C4-2B (cell line): ENCODE measurements at regions not wholly inside any gene's neighbourhood (a gene's known extent, or its start where the extent isn't known, plus 50 kb on each side); places are given as distances from the start of the nearest gene placed in this dataset.

Experiments used
- H3K27ac ChIP-seq: fragments of 450-650 bp; 2 replicates; pipeline ENCODE4 v1.5.1; 2017
- ZFX ChIP-seq: fragments of 450-650 bp; IDR thresholded peaks from 2 replicates; pipeline ENCODE4 v1.6.1; 2017
- TF ChIP-seq, protein P1 (sequence below): fragments of 450-650 bp; conservative IDR thresholded peaks from 2 replicates; pipeline ENCODE4 v1.5.1; 2017; ENCODE audit warnings: mild to moderate bottlenecking

DNA sequence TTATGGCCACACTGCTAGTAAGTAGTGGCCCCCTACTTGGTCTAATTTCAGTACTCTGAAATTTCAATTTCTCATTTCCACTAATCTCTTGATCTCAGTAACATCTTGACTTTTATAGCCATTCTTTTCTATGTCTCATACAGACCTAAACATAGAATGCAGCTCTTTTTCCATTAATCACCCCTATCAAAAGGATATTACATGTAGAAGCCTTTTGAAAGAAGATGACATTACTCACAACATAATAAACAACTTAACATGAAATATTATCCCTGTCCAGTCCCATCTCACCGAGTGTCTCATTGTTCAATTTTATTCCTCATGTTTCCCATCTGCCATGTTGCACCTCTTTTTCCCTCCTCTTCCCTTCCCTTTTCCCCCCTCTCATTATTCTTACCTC, 81.1 kb upstream of the KLHL13 start:
- TF ChIP-seq, protein P1, sequence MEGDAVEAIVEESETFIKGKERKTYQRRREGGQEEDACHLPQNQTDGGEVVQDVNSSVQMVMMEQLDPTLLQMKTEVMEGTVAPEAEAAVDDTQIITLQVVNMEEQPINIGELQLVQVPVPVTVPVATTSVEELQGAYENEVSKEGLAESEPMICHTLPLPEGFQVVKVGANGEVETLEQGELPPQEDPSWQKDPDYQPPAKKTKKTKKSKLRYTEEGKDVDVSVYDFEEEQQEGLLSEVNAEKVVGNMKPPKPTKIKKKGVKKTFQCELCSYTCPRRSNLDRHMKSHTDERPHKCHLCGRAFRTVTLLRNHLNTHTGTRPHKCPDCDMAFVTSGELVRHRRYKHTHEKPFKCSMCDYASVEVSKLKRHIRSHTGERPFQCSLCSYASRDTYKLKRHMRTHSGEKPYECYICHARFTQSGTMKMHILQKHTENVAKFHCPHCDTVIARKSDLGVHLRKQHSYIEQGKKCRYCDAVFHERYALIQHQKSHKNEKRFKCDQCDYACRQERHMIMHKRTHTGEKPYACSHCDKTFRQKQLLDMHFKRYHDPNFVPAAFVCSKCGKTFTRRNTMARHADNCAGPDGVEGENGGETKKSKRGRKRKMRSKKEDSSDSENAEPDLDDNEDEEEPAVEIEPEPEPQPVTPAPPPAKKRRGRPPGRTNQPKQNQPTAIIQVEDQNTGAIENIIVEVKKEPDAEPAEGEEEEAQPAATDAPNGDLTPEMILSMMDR, result no peak
- TF ChIP-seq ZFX, result no peak
- H3K27ac ChIP-seq, result no peak overlapping the region

DNA sequence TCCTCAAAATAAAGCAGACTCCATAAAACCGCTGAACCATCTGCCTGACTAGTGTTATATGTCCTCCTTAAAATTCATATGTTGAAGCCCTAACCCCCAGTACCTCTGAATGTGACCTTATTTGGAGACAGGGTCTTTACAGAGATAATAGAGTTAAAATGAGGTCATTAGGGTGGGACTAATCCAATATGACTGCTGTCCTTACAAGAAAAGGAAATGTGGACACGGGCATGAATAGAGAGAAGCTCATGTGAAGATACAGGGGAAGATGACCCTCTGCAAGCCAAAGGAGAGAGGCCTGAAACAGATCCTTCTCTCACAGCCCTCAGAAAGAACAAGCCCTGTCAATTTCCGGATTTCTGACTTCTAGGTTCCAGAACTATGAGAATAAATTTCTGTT, 82.0 kb upstream of the KLHL13 start:
- TF ChIP-seq ZFX, result no peak
- TF ChIP-seq, protein P1, result no peak
- H3K27ac ChIP-seq, result no peak overlapping the region

DNA sequence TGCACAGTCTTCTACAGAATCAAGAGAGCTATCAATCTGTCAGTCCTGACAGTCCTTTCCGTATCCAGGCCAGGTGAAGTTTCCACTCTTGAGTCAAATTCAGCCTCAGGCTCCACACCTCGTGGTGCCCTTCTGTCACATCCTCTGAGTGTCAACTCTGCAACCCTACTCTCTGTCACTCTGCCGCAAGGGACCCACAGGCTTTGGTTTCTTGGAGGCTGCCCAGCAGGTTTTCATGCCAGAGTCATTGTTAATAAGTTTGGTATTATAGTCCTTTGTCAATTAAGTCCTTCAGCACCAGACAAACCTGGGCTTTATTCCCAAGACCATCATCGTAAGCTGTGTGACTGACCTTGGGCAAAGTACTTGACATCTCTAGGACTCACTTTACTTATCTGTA, 83.4 kb upstream of the KLHL13 start:
- TF ChIP-seq ZFX, result no peak

DNA sequence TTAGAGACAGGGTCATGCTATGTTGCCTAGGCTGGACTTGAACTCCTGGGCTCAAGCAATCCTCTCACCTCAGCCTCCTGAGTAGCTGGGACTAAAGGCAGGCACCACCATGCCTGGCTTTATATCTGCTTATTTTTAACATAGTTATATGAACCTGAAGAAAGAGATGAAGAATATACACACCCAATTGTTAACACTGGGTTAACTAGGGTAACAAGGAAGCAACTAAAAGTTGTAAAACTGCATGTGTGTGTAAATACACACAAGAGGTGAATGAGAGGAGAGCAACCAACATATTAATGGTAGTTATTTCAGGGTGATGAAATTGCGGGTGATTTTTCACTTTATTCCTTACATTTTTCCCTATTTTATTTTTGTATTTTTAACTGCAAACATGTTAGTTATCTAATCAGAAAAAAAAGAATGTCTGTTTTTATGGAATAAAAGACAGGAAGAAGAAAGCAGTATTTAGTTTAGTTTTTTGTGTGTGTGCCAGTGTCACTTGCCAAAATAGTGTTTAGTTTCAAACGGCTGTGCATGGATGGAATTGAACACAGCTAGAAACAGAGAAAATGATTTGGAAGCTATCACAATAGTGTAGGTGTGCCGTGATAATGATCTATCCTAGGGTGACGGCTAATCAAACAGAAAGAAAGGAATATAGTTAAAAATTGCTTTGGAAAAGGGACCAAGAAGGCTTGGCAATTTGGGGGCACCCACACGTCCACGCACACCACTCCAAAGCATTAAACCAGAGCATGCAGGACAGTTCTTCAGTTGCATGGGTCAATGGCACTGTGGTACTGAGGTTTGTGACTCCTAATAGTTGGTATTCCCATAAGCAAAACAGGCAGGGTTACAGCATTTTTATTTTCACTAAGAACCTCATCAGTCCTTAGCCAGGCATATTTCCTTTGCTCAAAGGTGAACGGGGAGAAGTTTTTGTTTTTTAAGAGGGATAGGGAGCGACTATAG, 89.1 kb upstream of the KLHL13 start:
- TF ChIP-seq ZFX, result no peak
- TF ChIP-seq, protein P1, result no peak
- no peak overlapping the region; the same call in 1 of the 2 replicates for H3K27ac ChIP-seq

More for the DNA sequence above, 83.4 kb upstream of the KLHL13 start:
- no peak overlapping the region for H3K27ac ChIP-seq

DNA sequence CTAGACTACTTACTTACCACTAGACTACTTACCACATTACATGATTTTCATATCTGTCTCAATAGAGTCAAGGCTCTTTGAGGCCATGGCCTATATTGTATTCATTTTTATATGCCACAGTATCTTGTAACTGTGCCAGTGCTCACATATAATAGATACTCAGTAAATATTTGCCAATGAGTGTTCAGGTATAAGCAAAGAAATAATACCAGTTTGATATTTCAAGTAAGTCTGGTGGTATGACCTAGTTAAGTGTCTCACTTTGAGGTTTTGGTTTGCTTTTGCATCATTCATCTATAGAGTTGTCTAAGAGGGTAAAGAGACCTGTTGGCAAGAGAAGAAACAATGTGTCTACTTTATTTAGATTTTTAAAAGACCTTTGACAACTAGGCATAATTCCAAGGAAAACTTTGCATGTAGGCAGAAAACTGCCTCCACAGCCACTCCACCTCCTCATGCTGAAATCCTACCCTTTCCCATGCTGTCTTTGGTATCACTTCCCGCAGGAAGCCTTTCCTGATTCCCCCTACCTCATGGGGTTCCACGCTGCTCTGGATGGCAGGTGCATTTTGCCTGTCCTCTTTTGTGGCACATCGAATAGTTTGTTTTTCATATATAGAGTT, 91.3 kb upstream of the KLHL13 start:
- peak overlapping the region; percentile 63; the same call in 1 of the 2 replicates for H3K27ac ChIP-seq
- no peak for TF ChIP-seq ZFX
- TF ChIP-seq, protein P1, result no peak

DNA sequence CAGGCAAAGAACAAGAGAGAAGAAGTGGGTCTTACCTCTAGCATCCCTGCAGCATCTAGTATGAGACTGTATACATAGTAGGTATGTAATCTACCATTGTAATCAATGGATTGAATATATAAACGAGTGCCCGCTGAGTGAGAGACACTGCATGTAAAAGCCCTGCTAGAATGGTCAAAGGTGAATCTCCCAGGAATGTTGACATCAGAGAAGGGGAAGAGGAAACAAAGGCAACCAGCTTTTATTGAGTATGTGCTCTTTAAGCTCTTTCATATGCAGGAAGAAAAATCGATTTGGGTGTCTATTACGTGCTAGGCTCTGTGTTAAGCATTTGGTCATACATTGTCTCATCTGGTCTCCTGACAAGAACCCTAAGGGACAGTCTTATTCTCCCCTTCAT, 91.9 kb upstream of the KLHL13 start:
- H3K27ac ChIP-seq, result peak overlapping the region; percentile 63; the same call in 1 of the 2 replicates
- no peak for TF ChIP-seq ZFX
- TF ChIP-seq, protein P1, result no peak

DNA sequence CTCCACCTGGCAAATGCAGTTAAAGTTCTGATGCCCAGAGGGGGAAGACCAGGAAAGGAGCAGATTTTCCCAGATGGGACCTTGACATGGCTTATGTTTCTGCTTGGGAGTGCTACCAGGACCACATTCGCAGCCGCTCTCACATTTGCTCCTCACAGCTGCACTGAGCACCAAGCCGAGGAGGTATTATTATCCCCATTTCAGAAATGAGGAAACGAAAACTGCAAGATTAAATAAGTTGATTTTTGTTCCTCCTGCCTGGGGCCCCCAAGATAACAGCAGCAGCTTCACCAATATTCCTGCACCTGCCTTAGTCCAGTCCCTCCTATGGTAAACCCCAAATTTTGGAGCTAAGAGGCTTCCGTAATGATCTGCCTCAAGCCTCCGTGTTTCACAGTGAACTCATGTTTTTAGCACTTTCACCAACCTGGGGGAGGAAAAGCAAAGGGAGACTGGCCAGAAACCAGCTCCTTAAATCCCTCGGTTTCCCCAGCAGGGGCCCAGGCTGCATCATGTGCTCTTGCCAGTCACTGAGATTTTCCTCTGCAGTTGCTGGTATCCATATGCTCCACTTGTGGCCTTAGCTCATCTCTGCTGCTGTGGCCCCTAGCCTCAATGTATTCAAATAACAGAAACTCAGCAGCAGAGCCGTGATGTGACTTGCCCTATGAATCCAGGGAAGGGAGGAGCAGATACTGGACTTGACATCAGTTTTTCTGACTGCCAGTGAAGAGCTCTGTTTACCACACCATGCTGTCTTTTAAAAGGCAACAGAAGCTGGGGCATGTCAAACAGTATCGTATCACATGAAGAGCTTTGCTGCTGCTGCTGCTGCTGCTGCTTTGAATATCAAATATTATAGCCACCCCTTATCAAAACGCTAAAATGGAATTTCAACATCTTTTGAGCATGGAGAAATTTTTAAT, 95.5 kb upstream of the KLHL13 start:
- no peak for TF ChIP-seq ZFX
- TF ChIP-seq, protein P1, result no peak
- no peak overlapping the region for H3K27ac ChIP-seq
